Right renal cortex interstitium (tissue), 3 donors: ENCODE measurements at regions not wholly inside any gene's neighbourhood (a gene's known extent, or its start where the extent isn't known, plus 50 kb on each side); places are given as distances from the start of the nearest gene placed in this dataset.
"Not testable (repeated sequence)": the region's sequence is repeated elsewhere in the genome, so short reads cannot be mapped to it uniquely, and the experiment has no call there.

ENCODE experiments used
- DNase-seq, 3 donors: peaks; one replicate each; pipeline ENCODE4 v3.0.0-alpha.2; 2013; ENCODE audit warnings: low read depth in 3 of 3, low spot score in 2 of 3

DNA sequence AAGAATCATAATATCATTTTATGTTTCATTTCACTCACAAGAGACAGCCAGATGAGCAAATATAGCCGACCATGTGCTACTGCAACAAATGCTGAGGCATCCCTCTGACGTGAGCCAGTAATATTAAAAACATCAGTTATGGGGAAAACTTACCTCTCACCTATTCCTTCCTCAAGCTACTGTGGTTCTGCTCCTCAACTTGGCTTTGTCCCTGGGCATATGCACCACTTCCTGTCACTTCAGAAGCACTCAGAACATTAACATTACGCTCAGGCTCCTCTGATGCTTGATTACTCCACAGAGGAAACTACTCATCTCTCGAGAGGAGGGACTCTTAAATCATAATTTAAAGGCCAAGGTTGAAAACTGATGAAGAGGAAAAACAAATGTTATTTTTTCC, 457.0 kb upstream of the ALCAM start:
- no peak for DNase-seq

DNA sequence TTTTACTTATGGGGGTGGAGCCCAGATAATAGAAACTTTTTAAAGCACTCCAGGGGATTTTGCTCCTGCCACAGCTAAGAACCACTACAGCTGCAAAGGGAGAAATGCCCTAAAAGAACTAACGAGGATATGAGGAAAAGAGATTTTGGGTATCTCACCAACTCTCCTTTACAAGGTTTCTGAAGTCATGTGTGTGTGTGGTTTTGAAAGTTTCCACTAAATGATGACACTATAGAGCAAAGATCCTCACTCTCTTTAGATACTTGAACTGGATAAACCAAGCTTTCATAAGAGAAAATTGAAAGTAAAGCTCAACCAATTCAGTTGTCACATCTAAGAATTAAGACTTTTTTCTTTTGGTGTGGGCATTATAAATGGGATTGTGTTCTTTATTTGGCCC, 455.3 kb upstream of the ALCAM start:
- no peak for DNase-seq

DNA sequence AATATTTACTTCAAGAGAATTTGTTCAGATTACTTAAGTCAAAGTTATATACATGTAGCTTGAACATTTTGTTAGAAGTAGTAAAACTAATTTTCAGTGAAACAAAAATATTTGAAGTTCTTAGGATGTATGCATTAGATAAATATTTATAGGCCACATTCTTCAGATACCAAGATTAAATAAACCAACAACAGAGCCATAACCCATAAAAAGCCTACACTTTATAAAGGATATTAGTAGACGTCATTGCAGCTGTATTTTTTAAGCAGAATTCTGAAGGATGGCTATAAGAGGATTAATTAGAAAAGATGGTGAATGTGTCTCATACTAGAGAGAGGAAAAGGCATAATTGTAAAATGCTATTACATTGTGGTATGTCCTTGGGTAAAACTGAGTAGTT, 449.7 kb upstream of the ALCAM start:
- DNase-seq = no peak

DNA sequence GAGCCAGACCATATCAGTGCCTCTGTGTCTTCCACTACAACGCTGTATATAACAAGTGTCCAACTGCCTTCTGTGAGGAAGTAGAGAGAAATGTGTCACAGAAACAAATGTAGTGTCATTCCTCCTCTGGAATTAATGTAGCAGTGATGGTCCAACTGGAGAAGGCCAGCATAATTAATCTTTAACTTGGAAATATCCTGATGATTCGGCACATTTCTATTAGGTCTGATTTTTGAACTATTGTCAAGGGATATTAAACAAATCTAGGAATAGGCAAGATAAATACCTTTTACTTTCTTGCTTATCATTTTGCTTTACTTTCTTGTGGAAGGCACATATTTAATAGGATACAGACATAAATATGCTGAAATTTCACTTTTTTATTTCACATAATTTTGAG, 446.2 kb upstream of the ALCAM start:
- DNase-seq = no peak

DNA sequence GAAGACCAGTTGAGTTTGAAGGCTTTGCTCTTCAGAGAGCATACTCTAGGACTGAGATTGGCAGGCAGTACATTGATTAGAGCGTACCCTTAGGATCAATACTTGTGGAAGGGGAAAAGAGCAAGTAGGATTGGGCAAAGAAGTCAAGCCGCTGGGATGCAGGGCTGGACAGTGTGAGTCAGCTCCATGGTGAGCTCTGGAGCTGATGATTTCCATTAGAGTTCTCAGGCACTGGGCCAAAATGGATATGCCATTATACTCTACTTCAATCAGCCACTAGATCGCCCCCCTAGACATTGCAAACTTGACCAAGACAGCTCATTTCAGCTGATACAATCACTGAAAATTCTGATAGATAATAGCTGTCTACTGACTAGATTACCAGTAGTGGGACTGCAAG, 432.7 kb upstream of the ALCAM start:
- no peak for DNase-seq

DNA sequence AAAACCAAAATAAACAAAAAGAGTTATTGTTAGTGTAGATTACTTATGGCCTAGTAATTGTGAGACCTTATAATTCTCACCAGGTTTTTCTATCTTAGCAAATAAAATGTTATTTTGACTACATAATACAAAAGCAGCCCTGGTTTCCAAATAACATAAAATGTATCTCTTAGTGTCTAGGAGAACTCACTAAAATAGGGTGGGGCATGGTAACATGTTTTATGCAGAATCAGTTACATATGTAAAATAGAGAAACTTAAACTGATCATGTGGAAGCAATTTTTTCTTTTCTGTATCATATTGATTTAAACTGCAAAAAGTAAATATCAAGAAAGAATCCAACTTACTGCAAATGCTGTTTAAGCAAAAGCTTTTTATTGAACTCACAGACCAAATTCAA, 431.1 kb upstream of the ALCAM start:
- DNase-seq = no peak

DNA sequence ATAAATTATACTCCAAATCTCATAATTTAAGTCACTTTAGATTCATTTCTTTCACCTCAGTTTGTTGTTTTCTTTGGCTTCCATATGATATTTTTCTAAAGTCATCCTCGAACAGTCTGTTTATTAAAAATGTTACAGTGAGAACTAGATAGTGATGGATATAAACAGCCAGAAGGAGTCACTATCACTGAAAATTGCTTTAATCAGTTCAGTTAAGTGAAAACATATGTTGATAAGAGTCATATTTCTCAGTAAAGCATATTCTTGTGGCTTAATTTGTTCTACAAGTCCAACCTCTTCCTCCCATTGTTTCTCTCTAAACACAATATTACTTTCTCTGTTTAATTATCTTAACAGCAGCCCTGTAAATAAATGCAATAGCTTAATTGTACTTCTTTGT, 427.5 kb upstream of the ALCAM start:
- no peak for DNase-seq

DNA sequence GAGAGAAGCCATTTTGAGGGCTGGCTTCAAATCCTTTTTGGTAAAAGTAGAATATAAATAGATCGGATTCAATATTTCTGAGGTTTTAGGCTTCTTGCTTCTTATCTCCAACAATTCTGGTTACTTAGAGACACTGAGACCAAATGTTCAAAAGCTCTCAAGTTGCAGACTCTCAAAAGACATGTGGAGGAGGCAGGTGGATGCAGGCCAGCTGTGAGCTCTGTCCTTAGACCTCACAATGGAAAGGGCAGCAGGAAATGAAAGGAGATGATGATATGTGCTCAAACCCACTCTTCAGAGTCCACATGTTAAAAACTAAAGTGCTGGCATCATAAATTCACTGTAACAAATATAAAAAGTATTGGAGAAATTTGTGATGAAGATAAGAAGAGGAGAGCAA, 424.9 kb upstream of the ALCAM start:
- DNase-seq = no peak

DNA sequence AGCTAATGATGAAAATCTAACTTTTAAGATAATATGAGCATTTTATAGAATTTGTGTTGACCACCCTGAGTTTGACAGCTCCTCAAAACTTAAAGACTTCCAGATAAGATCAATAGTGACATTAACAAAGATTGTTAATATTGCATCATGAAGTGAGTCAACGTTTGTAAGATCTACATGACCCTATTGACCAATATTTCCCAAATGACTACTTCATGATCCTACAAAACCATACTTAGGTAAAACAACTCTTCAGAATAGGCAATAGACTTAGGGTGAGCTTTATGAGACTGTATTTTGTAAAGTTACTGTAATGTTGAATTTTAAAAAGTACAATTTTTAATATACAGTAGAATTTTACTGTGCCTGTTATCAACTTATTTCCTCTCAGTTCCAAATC, 422.7 kb upstream of the ALCAM start:
- no peak for DNase-seq

DNA sequence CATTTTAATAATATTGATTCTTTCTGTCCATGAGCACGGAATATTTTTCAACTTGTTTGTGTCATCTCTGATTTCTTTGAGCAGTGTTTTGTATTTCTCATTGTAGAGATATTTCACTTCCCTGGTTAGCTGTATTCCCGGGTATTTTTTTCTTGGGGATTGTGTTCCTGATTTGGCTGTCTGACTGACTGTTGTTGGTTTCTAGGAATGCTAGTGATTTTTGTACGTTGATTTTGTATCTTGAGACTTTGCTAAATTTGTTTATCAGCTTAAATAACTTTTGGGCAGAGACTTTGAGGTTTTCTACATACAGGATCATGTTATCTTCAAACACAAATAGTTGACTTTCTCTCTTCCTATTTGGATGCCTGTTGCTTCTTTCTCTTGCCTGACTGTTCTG, 418.8 kb upstream of the ALCAM start:
- DNase-seq = no peak

DNA sequence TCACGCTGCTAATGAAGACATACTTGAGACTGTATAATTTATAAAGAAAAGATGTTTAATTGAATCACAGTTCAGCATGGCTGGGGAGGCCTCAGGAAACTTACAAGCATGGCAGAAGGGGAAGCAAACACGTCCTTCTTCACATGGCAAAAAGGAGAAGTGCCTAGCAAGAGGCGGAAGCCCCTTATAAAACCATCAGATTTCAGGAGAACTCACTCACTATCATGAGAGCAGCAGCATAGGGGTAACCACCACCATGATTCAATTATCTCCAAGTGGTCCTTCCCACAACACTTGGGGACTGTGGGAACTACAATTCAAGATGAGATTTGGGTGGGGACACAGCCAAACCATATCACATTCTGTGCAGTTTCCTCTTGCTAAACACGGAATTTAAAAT, 416.9 kb upstream of the ALCAM start:
- not testable (repeated sequence) for DNase-seq

DNA sequence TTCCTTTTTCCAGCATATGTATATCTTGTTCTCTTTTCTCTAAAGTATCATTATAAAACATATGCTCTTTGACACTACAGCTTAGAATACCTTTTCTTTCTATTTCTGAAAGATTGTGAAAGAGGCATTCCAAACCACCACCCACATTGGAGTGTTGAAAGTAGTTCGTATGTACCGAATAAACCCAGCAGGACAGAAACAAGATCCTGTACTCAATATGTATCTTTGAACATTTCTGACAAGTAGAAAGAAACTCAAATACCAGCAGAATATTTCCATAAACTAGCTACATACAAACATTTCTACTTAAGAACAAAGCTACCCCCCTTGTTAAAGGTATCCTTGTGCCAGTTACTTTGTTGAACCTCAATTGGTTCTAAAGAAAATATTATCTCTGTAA, 415.3 kb upstream of the ALCAM start:
- no peak for DNase-seq

DNA sequence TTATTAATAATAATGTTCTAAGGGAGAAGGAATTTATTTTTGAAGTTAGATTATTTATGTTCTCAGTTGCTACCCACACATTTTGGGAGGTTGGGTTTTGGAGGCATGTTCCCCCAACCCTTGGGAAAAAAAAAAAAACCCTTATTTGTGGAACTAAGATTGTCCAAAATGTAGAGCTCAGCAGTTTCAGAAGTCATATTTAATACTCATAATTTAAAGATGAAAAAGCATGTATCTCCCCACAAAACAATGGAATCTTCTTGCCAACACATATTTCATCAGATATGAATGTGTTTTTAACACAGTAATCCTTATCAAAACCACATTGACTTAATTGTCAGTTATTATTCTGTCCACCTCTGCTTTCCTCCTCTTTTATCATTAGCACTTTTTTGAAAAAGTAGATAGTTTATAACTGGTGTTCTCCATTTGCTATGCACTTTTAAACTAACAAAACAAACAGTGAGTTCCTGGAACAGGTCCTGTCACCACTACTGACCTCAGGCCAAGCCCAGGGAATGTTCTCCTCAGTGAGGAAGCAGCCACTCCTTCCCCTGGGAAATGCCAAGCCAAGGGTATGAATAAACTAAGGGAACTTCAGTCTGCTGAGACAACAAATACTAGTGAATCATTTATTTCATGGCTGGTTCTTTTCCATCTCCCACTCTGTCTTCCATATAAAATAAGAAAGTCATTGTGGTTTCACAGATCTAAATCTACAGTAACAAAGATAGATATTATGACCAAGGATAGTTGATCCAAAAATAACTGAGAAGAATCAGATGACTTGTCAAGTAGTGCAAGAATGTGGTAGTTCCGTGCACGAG, 414.4 kb upstream of the ALCAM start:
- no peak for DNase-seq

DNA sequence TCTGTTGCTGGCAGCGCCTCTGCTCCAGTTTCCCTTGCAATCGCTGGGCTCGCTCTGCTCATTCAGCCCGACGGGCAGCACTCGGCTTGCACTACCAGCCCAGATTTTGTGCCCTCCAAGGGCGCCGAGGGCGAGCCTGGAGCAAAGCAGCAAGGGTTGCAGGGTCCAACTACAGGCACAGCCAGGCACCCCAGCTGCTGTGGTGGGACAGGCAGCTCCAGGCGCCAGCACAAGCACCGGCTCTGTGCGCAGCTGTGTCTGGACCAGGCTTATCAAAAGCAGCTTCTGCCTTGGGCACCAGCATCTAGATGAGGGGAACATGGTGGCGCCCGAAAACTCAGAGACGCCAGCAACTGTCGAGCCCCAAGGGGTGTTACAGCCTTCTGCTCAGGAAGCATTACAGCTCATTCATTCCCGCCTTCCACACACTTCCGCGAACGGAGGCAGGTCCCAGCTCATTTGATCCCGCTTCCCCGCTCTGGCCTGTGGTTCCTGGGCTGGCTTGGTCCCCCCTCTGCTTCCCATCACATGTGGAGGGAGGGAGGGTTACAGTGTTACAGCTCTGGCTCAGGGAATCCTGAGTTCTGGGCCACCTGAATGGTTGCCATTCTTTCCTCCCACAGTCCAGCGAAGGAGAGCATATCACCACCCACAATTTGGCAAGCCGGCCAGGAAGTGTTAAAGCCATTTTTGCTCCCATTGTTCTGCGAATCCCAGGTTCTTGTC, 409.9 kb upstream of the ALCAM start:
- no peak for DNase-seq

DNA sequence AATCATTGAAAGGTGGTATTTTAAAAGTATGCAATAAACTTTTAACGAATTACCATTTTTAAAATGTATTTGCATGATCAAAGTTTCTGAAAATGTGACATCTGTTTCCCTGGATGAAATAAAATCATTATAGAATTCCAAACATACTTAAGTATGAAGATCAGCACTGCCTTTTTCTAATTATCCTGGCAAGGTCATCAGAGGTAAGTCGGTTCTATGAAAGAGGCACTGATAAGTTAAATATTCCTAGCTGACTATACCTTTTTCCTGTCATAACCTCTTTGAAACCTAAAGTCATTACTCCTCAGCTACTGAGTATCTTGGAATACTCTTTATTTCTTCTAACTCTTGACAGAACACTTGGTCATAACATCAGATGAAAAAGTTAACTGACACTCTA, 406.1 kb upstream of the ALCAM start:
- no peak for DNase-seq

DNA sequence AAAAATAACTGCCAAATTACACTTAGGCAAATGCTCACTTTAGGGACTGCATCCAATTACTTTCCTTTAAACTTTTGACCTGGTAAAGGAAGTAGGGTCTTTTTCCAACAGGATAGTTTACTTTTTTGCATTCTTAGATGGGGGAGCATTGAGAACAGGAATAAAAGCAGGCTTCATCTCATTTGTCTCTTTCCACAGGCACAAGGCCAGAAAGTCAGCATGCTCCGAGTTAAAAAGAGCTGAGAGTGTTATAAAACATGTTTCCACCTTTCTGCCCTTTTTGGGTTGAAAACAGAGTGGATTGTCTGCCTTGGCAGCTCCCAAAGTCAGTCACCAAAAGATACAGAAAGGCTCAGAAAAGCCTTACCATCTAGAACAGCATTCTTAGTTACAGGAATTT, 404.9 kb upstream of the ALCAM start:
- DNase-seq = no peak

DNA sequence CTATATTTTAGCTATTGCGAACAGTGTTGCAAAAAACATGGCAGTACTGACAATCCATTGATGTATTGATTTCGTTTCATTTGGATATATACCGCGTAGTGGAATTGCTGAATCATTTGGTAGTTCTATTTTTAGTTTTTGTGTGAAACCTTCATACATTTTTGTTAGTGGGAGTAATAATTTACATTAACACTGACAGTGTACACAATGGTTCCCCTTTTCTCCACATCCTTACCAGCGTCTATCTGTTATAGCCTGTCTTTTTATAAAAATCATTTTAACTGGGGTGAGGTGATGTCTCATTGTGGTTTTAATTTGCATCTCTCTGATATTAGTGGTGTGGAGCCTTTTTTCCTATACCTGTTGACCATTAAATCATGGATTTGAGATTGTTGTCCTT, 392.4 kb upstream of the ALCAM start:
- DNase-seq = no peak

DNA sequence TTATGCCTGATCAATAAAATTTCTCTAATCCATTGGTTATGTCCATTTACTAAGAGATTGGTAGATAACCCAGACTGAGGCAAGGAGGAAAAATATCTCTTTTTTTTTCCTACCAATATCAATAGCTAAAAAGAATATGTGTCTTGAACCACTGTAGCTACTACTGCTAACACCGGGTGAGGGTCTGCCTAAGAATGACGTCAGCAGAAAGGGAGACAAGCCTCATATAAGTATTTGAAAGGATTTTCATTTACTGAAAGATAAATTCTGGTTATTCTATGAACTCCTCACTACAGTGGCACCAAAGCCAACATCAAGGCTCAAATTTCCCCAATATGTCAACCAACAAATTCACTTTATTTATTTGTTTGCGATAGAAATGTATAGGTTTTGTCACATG, 389.0 kb upstream of the ALCAM start:
- DNase-seq = no peak

DNA sequence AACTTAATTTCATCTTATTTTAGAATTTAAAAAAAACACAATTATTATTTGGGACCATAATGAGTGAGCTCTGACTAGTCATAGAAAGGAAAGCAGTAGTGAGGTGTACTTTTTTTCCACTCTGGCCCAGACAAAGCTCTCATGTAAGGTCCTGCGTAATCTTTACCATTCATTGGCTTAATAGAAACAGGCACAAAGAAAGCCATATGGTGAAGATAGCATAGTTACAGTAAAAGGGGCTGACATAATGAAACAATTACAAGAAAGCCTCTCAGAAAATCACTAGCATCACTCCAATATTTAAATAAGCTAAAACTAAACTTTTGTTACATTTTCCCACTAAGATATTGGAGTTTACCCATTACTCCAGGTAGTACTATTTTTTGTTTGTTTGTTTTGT, 384.6 kb upstream of the ALCAM start:
- DNase-seq = no peak

DNA sequence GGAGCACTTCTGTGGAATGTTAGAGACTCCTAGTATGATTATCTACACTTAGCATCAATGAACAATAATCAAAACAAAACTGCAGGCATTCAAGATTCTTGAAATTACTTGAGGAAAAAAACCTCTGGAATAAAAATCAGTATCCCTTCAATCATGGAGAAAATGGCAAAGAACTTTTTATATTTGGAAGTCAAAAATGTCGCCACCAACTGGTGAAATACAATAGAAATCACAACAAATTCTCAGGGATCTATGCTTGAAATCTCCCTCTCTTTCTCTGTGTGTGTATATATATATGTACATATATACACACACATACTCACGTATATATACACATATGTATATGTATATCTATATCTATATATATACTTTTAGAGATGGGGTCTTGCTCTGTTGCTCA, 378.9 kb upstream of the ALCAM start:
- no peak for DNase-seq

DNA sequence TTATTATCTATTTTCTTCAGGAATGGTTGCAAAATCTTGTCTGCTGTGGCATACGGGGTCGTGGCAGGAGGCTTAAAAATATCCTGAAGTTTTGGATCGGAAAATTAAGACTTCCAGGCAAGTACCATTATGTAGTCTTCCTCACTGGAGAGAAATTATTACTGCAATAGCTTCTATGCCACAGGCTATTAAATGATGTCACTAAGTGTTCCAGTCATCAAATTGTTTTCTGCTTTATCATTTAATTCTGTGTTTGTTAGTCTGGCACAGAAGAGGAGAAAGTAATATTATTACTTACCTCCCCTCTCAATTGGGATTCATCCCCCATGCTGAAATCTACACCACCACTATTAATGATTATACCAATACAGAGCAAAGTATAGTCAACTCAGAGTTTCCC, 378.2 kb upstream of the ALCAM start:
- DNase-seq = no peak

DNA sequence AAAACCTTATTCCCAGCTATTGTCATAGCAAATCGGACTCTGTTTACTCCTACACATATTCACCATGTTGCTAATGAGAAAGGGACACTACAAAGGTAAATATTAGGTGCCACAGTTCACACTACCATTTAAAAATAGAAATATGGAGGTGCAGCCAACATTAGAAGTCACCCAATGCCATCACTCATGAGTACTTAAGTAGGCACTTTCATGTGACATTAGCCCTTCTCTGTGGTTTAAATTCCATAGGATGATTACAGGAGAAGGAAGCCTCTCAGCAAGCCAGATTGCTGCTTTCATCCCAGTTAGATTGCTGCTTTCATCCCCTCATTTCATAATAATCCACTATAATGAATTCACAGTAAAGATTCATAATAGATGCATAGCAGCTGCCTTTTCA, 376.8 kb upstream of the ALCAM start:
- no peak for DNase-seq

DNA sequence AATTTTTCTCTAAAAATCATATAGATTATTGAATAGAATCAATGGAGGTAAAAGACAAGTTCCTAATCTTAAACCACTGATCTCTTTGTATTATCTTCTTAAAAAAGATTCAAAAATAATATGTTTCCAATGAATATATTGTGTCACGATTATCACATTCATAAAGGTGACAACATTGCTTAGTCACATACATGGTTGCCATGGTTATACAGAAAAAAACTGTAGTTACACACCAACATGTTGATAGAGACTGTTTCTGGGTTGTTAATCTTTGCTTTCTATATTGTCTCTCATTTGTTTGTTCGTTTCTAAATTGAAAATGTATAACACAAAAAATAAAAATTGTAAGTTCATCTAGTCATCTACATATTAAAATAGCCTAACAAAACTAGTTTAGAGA, 376.0 kb upstream of the ALCAM start:
- no peak for DNase-seq
